GM19438 (cell line): ENCODE measurements at regions not wholly inside any gene's neighbourhood (a gene's known extent, or its start where the extent isn't known, plus 50 kb on each side); places are given as distances from the start of the nearest gene placed in this dataset.

Experiments
- ATAC-seq: cut with Tn5 transposase; IDR thresholded peaks from one replicate; pipeline ENCODE4 v1.9.1; 2021; ENCODE audit warnings: low read depth; ENCODE audit not compliant: unreplicated experiment

DNA sequence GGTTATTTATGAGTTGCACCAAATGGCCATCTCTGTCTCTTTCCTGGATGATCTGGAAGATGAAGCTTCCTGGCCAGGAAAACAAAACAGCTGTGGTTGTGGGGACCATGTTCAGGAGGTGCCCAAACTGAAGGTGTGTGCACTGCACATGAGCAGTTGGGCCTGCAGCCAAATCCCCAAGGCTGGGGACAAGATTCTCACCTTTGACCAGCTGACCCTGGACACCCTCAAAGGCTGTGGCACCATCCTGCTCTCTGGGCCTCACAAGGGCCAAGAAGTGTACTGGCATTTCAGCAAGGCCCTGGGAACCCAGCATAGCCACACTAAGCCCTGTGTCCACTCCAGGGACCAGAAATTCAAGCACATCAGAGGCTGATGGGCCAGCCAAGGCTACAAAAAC, 84.2 kb downstream of the KCNRG start:
- no peak for ATAC-seq

DNA sequence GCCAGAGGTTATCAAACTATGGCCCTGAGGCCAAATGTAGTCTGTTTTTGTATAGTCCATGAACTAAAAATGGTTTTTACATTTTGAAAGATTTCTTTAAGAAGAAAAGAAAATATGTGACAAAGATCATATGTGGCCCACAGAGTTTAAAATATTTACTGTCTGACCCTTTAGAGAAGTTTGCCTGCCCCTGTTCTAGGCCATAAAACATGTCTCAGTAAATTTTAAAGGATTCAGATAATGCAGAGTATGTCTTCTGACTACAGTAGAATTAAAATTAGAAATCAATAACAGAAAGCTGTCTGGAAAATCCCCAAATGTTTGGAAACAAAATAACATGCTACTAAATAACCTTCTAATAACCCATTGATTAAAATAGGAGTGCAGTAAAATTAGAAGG, 86.3 kb downstream of the KCNRG start:
- ATAC-seq: no peak

- no peak for ATAC-seq
Observed at GRCh38 chr13:50104493-50104892, 89.2 kb downstream of the KCNRG start.

DNA sequence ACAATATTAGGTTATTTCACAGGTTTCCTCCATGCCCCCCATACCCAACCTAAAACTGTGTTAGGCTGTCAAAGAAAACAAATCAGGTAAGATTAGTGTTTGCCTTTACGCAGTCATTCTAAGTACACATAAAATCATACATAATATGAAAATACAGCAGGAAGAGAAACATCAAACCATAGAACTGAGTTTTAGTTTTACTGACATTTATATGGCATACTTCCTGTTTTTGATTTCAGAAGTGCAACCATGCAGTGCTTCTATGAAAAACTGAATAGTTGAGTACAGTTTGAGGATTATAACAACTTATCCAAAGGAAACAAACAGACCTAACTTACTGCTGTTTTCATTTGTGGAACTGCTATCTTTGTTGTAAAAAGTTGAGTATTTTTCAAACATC, 91.3 kb downstream of the KCNRG start:
- ATAC-seq: peak; percentile 84

DNA sequence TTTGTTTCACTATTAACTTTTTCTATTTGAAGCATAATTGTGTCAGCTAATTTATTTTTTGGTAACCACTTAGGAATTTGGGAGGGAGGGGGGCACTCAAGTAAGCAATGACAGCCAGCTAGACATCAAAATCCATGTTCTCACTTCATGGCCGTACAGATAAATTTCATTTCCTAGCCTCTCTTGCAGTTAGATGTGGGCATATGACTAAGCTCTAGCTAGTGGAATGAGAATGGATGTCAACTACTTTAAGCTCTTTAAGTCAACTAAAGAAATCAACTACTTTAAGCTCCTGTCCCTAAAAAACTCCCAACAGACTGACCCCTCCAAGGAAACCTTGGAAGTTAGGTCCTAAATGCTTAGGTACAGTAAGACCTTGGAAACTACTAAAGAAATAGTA, 92.0 kb downstream of the KCNRG start:
- ATAC-seq: no peak

- no peak for ATAC-seq
Observed at GRCh38 chr13:50114961-50115360, 99.7 kb downstream of the KCNRG start.

GRCh38 chr13:50115695-50116094, 100.5 kb downstream of the KCNRG start:
- no peak for ATAC-seq

GRCh38 chr13:50116430-50116973, 101.3 kb downstream of the KCNRG start:
- ATAC-seq: no peak

GRCh38 chr13:50119591-50119990, 104.3 kb downstream of the KCNRG start:
- ATAC-seq: no peak

DNA sequence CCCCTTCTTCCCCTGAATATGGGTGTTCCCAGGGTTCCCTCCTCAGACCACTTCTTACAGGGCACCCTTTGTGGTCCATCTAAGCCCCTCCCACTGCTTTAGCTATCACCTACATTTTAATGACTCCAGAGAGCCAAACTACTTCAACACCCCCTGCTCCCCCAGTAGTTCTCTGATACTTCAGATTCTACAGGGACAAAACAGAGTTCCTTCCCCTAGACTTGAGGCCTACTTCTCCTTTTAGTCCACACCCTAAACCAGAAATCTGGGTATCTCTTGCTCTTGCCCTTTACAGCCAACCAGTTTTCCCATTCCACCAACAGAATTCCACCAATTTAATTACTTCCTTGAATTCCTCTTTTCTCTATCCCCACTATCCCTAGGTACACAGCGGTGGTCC, 107.2 kb downstream of the KCNRG start:
- no peak for ATAC-seq

DNA sequence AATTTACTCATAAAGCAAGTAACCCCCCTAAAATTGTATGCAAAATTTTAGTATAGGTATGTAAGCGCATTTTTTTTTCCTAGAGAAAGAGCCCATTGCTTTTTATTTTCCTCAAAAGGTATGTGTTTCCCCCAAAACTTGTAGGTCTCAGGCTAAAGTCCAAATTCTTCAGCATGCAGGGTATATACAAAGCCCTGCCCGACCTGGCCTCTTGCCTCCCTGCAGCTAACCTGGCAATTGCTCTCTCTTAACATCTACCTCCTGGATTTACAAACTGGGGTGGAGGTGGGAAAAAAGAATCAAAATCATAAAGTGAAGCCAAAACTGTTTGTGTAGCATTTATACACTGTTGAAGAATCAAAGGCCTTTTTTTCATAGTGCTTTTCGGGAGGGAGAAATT, 107.8 kb downstream of the KCNRG start:
- no peak for ATAC-seq

GRCh38 chr13:50123515-50123861, 108.2 kb downstream of the KCNRG start:
- no peak for ATAC-seq

DNA sequence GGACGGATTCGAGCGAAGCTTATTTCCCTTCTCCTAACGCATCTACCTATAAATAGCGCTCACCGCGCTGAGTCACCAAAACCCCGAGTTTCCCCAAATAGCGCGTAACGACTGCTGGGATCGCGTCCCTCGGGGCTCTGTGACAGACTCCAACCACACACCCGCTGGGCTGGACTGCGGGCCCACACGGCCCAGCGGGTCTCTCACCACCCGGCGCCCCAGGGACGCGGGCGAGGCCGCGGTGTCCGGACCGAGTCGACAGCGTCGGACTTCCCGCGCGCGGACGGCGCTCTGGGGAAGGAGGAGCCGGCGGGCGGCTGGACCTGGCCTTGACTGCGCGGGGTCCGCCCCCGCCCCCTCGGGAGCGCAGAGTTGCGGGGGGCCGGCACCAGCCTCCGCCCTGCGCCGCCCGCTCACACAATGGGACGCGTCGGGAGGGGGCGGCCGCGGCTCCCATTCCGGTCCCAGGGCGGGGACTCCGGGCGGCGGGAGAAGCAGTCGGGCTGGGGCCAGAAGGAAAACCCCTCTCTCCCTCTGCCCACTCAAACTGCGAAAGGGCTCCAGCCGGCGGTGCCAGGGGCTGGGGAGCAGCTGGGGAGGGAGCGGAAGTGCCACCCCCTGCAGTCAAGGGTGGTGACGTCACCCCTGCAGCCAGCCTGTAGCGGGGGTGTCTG, 108.8 kb downstream of the KCNRG start:
- peak; percentile 67 for ATAC-seq

GRCh38 chr13:50124536-50125303, 109.5 kb downstream of the KCNRG start:
- ATAC-seq: peak; percentile 32

DNA sequence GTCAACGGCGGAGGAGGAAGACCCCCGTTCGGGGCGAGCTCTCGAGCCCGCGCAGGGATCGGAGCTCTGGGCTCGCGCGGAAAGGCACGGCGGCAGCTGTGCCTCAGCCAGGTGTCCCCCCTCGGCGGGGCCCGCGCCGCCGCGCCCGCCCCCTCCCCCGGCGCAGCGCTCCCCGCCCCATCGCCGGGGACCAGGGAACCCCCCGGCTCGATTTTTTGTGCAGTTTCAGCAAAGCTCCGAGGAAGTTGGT, 110.0 kb downstream of the KCNRG start:
- ATAC-seq: peak; percentile 4

- ATAC-seq: peak; percentile 13
Observed at GRCh38 chr13:50125554-50126262, 110.5 kb downstream of the KCNRG start.

GRCh38 chr13:50126263-50126992, 111.2 kb downstream of the KCNRG start:
- ATAC-seq: no peak

GRCh38 chr13:50126993-50127725, 111.9 kb downstream of the KCNRG start:
- no peak for ATAC-seq

- no peak for ATAC-seq
Observed at GRCh38 chr13:50127726-50128291, 112.6 kb downstream of the KCNRG start.

GRCh38 chr13:50128428-50128931, 113.2 kb downstream of the KCNRG start:
- no peak for ATAC-seq
